HCT116 (cell line): ENCODE measurements at regions not wholly inside any gene's neighbourhood (a gene's known extent, or its start where the extent isn't known, plus 50 kb on each side); places are given as distances from the start of the nearest gene placed in this dataset.

ENCODE experiments used
- ATAC-seq: fragments of 200-7000 bp; cut with Tn5 transposase; 2 replicates; pipeline ENCODE4 v1.9.1; 2020; ENCODE audit warnings: mild to moderate bottlenecking, moderate library complexity
- BruUV-seq: library from RNA; stranded (reverse); fragments of 400-500 nt; replicated peaks from 2 replicates; lab custom pipeline; 2021; lab: Mats Ljungman, UMichigan
- CTCF ChIA-PET: fragments of 300-600 bp; sonication (Branson Sonifier 250); formaldehyde crosslinking; loops from one replicate; lab custom pipeline; 2021; ENCODE audit warnings: antibody characterized with exemption; lab: Charles Lee
- POLR2A ChIA-PET: fragments of 300-600, 350-600 bp; sonication (Branson Sonifier 250); formaldehyde crosslinking; loops from one replicate; lab custom pipeline; 2021; ENCODE audit warnings: antibody characterized with exemption; lab: Charles Lee
- RAD21 ChIA-PET, 2 experiments: fragments of 300-600 bp; sonication (Branson Sonifier 250); formaldehyde crosslinking; loops; one replicate each; lab custom pipeline; 2023; ENCODE audit warnings: low total read pairs in 2 of 2; ENCODE audit not compliant: uncharacterized antibody in 2 of 2, unreplicated experiment in 2 of 2, low non-redundant PET in 1 of 2; lab: Charles Lee
- DNase-seq: peaks from one replicate; pipeline ENCODE4 v3.0.0-alpha.2; 2010; ENCODE audit warnings: low read depth, low spot score
- H2AFZ ChIP-seq: fragments of 200-600 bp; shearing (Covaris generic), sonication (generic); 2 replicates; pipeline ENCODE4 v1.6.1; 2017; ENCODE audit warnings: low read depth, mixed run types, mixed read lengths, antibody characterized with exemption, low read length; ENCODE audit not compliant: poor library complexity, severe bottlenecking
- H3K27ac ChIP-seq: 2 replicates; pipeline ENCODE4 v1.5.1; 2012; ENCODE audit warnings: low read depth, low read length
- H3K27me3 ChIP-seq: fragments of 200-600 bp; sonication (generic); 2 replicates; pipeline ENCODE4 v1.6.1; 2016; ENCODE audit warnings: mixed run types, low read length, mixed read lengths; ENCODE audit not compliant: insufficient read depth
- H3K36me3 ChIP-seq, 2 experiments: fragments of 200-500 bp in 1 of 2; fragments of 200-600 bp in 1 of 2; sonication (Bioruptor generic) in 1 of 2; sonication (generic) in 1 of 2; 2 replicates each; pipeline versions ENCODE4 v1.5.1 to v1.6.1; 2014 to 2016; ENCODE audit warnings: low read length in 2 of 2, inconsistent platforms in 1 of 2, mixed read lengths in 1 of 2, mixed run types in 1 of 2; ENCODE audit not compliant: insufficient read depth in 2 of 2, control insufficient read depth in 1 of 2
- H3K4me1 ChIP-seq, 2 experiments: fragments of 200-600 bp in 1 of 2; sonication (generic) in 1 of 2; 2 replicates each; pipeline versions ENCODE4 v1.5.1 to v1.6.1; 2012 to 2017; ENCODE audit warnings: low read length in 2 of 2, inconsistent platforms in 1 of 2, mild to moderate bottlenecking in 1 of 2, mixed read lengths in 1 of 2, mixed run types in 1 of 2, moderate library complexity in 1 of 2; ENCODE audit not compliant: insufficient read depth in 2 of 2, control insufficient read depth in 1 of 2
- H3K4me2 ChIP-seq: fragments of 200-600 bp; sonication (generic); 2 replicates; pipeline ENCODE4 v1.6.1; 2017; ENCODE audit warnings: mixed run types, low read length, mixed read lengths
- H3K4me3 ChIP-seq, 2 experiments: fragments of 200-600 bp in 1 of 2; sonication (generic) in 1 of 2; replicated peaks in 1 of 2; 2 replicates each; pipeline ENCODE4 v1.5.1; 2011 to 2016; ENCODE audit warnings: low read length in 2 of 2, control low read depth in 1 of 2, low read depth in 1 of 2, mild to moderate bottlenecking in 1 of 2, mixed read lengths in 1 of 2, mixed run types in 1 of 2
- H3K79me2 ChIP-seq: fragments of 200-600 bp; sonication (generic); 2 replicates; pipeline ENCODE4 v1.6.1; 2017; ENCODE audit warnings: mild to moderate bottlenecking, mixed run types, low read length, moderate library complexity, mixed read lengths; ENCODE audit not compliant: insufficient read depth
- H3K9ac ChIP-seq: fragments of 200-600 bp; sonication (generic); 2 replicates; pipeline ENCODE4 v1.6.1; 2016; ENCODE audit warnings: low read length, mixed read lengths
- H3K9me2 ChIP-seq: fragments of 200-600 bp; sonication (generic), shearing (Covaris generic); 2 replicates; pipeline ENCODE4 v1.6.1; 2017; ENCODE audit warnings: mixed run types, mild to moderate bottlenecking, moderate library complexity; ENCODE audit not compliant: insufficient read depth
- H3K9me3 ChIP-seq, 2 experiments: fragments of 200-500 bp in 1 of 2; fragments of 200-600 bp in 1 of 2; sonication (Bioruptor generic) in 1 of 2; sonication (generic) in 1 of 2; 2 replicates each; pipeline ENCODE4 v1.6.1; 2014 to 2017; ENCODE audit warnings: low read length in 2 of 2, mixed read lengths in 2 of 2, inconsistent platforms in 1 of 2, low read depth in 1 of 2, mild to moderate bottlenecking in 1 of 2, mixed run types in 1 of 2, moderate library complexity in 1 of 2; ENCODE audit not compliant: control insufficient read depth in 1 of 2, insufficient read depth in 1 of 2
- H4K20me1 ChIP-seq: fragments of 200-600 bp; sonication (generic), shearing (Covaris generic); 2 replicates; pipeline ENCODE4 v1.6.1; 2017; ENCODE audit warnings: mixed run types, mild to moderate bottlenecking, moderate library complexity; ENCODE audit not compliant: insufficient read depth
- EGR1 ChIP-seq: IDR thresholded peaks from 2 replicates; pipeline ENCODE4 v1.6.1; 2012; ENCODE audit warnings: low read depth
- ELF1 ChIP-seq: IDR thresholded peaks from 2 replicates; pipeline ENCODE4 v1.6.1; 2012; ENCODE audit warnings: low read depth, borderline replicate concordance
- JUND ChIP-seq: IDR thresholded peaks from 2 replicates; pipeline ENCODE4 v1.6.1; 2012
- POLR2AphosphoS5 ChIP-seq: IDR thresholded peaks from 2 replicates; pipeline ENCODE4 v1.6.1; 2011; ENCODE audit warnings: mild to moderate bottlenecking, low read depth, low read length, moderate library complexity
- TCF7L2 ChIP-seq: IDR thresholded peaks from 2 replicates; pipeline ENCODE4 v1.7.0; 2011; ENCODE audit warnings: borderline replicate concordance, inconsistent platforms; ENCODE audit not compliant: insufficient read depth, insufficient read length; ENCODE audit errors: extremely low read depth
- YY1 ChIP-seq: IDR thresholded peaks from 2 replicates; pipeline ENCODE4 v1.6.1; 2011; ENCODE audit warnings: low read length, low read depth, moderate library complexity, mild to moderate bottlenecking; ENCODE audit not compliant: insufficient replicate concordance; ENCODE audit errors: extremely low read depth
- ZFX ChIP-seq: fragments of 450-650 bp; IDR thresholded peaks from 2 replicates; pipeline ENCODE4 v1.6.1; 2017
- ZNF274 ChIP-seq: fragments of 200-500 bp; sonication (Bioruptor generic); IDR thresholded peaks from 2 replicates; pipeline ENCODE4 v1.6.1; 2014; ENCODE audit warnings: mild to moderate bottlenecking, low read depth, low read length, inconsistent platforms
- intact Hi-C: fragments of 100-400 bp; cut with micrococcal nuclease; formaldehyde crosslinking; loops from 2 replicates; pipeline ENCODE4 v1.10.0; 2022
- TF ChIP-seq, protein P1 (sequence below): IDR thresholded peaks from 2 replicates; pipeline ENCODE4 v1.6.1; 2012
- TF ChIP-seq, protein P2 (sequence below): IDR thresholded peaks from 2 replicates; pipeline ENCODE4 v1.6.1; 2012; ENCODE audit warnings: low read depth
- TF ChIP-seq, protein P3 (sequence below): IDR thresholded peaks from 2 replicates; pipeline ENCODE4 v1.6.1; 2012

DNA sequence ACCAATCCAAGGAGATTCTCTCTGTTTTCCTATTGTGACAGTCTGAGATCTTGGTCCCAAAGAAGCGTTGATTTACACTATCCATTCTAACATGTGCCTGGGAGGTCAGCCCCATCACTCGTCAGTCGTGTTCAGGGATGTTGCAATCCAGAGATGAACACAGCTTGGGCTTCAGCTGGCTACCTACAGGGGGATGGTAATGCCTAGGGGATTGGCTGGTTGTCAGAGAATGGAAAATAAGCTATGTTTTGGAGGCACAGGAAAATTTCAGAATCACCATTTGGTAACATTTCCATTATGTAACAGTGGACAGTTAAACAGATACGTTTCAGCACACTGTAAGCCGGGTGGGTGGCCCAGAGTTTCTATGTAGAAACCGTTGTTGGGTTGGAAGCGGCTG lies 147.1 kb upstream of the RALGAPA2 start:
- Histone ChIP-seq H3K9ac (no peak overlapping the region), H3K79me2 (no peaks in the 10 kb centered on the region), H3K4me3 (no peak overlapping the region), H3K36me3 (no peaks in the 10 kb centered on the region)
- RAD21 ChIA-PET = interaction anchor here in 1 of 2 experiments (0.5 kb wide), 1 partner anchor 21 kb away, joined by 3 read pairs; no protein-coding TSS in a partner anchor
- BruUV-seq = no TSS peak
- CTCF ChIA-PET = interaction anchor here (0.8 to 3.7 kb wide), 11 partner anchors 8 to 646 kb away, joined by 3 to 19 read pairs (median 5); partner anchors contain the start of gene KIZ
- TF ChIP-seq, protein P1, sequence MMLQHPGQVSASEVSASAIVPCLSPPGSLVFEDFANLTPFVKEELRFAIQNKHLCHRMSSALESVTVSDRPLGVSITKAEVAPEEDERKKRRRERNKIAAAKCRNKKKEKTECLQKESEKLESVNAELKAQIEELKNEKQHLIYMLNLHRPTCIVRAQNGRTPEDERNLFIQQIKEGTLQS = no peak
- no peak for TF ChIP-seq ZFX
- TF ChIP-seq, protein P2, sequence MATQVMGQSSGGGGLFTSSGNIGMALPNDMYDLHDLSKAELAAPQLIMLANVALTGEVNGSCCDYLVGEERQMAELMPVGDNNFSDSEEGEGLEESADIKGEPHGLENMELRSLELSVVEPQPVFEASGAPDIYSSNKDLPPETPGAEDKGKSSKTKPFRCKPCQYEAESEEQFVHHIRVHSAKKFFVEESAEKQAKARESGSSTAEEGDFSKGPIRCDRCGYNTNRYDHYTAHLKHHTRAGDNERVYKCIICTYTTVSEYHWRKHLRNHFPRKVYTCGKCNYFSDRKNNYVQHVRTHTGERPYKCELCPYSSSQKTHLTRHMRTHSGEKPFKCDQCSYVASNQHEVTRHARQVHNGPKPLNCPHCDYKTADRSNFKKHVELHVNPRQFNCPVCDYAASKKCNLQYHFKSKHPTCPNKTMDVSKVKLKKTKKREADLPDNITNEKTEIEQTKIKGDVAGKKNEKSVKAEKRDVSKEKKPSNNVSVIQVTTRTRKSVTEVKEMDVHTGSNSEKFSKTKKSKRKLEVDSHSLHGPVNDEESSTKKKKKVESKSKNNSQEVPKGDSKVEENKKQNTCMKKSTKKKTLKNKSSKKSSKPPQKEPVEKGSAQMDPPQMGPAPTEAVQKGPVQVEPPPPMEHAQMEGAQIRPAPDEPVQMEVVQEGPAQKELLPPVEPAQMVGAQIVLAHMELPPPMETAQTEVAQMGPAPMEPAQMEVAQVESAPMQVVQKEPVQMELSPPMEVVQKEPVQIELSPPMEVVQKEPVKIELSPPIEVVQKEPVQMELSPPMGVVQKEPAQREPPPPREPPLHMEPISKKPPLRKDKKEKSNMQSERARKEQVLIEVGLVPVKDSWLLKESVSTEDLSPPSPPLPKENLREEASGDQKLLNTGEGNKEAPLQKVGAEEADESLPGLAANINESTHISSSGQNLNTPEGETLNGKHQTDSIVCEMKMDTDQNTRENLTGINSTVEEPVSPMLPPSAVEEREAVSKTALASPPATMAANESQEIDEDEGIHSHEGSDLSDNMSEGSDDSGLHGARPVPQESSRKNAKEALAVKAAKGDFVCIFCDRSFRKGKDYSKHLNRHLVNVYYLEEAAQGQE = no peak
- TF ChIP-seq ELF1 = no peak
- no peak for TF ChIP-seq YY1
- no peak for TF ChIP-seq POLR2AphosphoS5
- TF ChIP-seq, protein P3, sequence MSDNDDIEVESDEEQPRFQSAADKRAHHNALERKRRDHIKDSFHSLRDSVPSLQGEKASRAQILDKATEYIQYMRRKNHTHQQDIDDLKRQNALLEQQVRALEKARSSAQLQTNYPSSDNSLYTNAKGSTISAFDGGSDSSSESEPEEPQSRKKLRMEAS = no peak
- TF ChIP-seq ZNF274 = no peak
- TF ChIP-seq TCF7L2 = no peak
- TF ChIP-seq EGR1 = no peak
- TF ChIP-seq JUND = no peak
- TF ChIP-seq, all 23 proteins: peak for 0
- H3K27me3 ChIP-seq = no peaks in the 10 kb centered on the region
- no peaks in the 10 kb centered on the region for H4K20me1 ChIP-seq
- DNase-seq (no peak), ATAC-seq (no peak)
- H3K4me1 ChIP-seq = no peaks in the 10 kb centered on the region
- H3K4me2 ChIP-seq = no peak overlapping the region
- H3K9me3 ChIP-seq = no peaks in the 10 kb centered on the region
- H3K9me2 ChIP-seq = no peaks in the 10 kb centered on the region
- intact Hi-C loops = no loop called here
- POLR2A ChIA-PET = no interaction called here
- no peak overlapping the region for H2AFZ ChIP-seq
- H3K27ac ChIP-seq = no peak overlapping the region
